HepG2 (cell line): ENCODE measurements at regions not wholly inside any gene's neighbourhood (a gene's known extent, or its start where the extent isn't known, plus 50 kb on each side); places are given as distances from the start of the nearest gene placed in this dataset.

Source experiments
- ATAC-seq: fragments of 200-7000 bp; cut with Tn5 transposase; 3 replicates; pipeline ENCODE4 v1.9.1; 2020; ENCODE audit warnings: mild to moderate bottlenecking, moderate library complexity
- BruUV-seq: library from RNA; stranded (reverse); fragments of 400-500 nt; replicated peaks from 2 replicates; lab custom pipeline; 2021; lab: Mats Ljungman, UMichigan
- CTCF ChIA-PET: fragments of 300-600 bp; formaldehyde crosslinking; extraction: SDS; loops from one replicate; lab custom pipeline; 2021; ENCODE audit warnings: low total read pairs, inconsistent platforms, low intra/inter-chr PET ratio; lab: Yijun Ruan, JAX
- POLR2A ChIA-PET: fragments of 350-600 bp; sonication (Branson Sonifier 250); formaldehyde crosslinking; loops from one replicate; lab custom pipeline; 2020; ENCODE audit warnings: antibody characterized with exemption, inconsistent platforms; lab: Yijun Ruan, JAX
- DNase-seq: peaks from one replicate; pipeline ENCODE4 v3.0.0-alpha.2; 2015; ENCODE audit warnings: low spot score
- FAIRE-seq: peaks from 3 replicates; lab custom pipeline; 2011; peaks lifted over from hg19 to GRCh38; lab: Jason Lieb, UNC
- H2AFZ ChIP-seq: one replicate; pipeline ENCODE4 v1.6.1; 2011; ENCODE audit warnings: low read length, inconsistent platforms
- H3K27ac ChIP-seq: fragments of 300-600 bp; 3 replicates; pipeline ENCODE4 v1.8.0; 2011; ENCODE audit warnings: mixed run types, mild to moderate bottlenecking, mixed read lengths, low read length, inconsistent platforms; ENCODE audit not compliant: insufficient read depth; ENCODE audit errors: extremely low read length
- H3K27me3 ChIP-seq, 2 experiments: fragments of 200-600 bp in 1 of 2; 2 replicates in 1 of 2; 3 replicates in 1 of 2; pipeline versions ENCODE4 v1.6.0 to v1.8.0; 2011; ENCODE audit warnings: low read length in 2 of 2, mild to moderate bottlenecking in 2 of 2, moderate library complexity in 2 of 2, inconsistent platforms in 1 of 2; ENCODE audit not compliant: insufficient read depth in 2 of 2, control insufficient read depth in 1 of 2
- H3K36me3 ChIP-seq, 2 experiments: fragments of 200-600 bp in 1 of 2; replicated peaks in 1 of 2; 2 replicates in 1 of 2; 3 replicates in 1 of 2; pipeline versions ENCODE4 v1.5.1 to v1.8.0; 2011; ENCODE audit warnings: low read length in 2 of 2, inconsistent platforms in 1 of 2; ENCODE audit not compliant: insufficient read depth in 2 of 2, control insufficient read depth in 1 of 2
- H3K4me1 ChIP-seq: 2 replicates; pipeline ENCODE4 v1.5.1; 2012; ENCODE audit warnings: low read length, inconsistent platforms; ENCODE audit not compliant: insufficient read depth
- H3K4me2 ChIP-seq: 2 replicates; pipeline ENCODE4 v1.6.0; 2011; ENCODE audit warnings: low read depth, low read length, inconsistent platforms
- H3K4me3 ChIP-seq, 3 experiments: fragments of 200-600 bp in 1 of 3; sonication (generic), shearing (Covaris generic) in 1 of 3; replicated peaks in 1 of 3; 2 replicates each; pipeline ENCODE4 v1.5.1; 2011 to 2016; ENCODE audit warnings: low read length in 3 of 3, inconsistent platforms in 2 of 3, low read depth in 2 of 3, mild to moderate bottlenecking in 2 of 3, control low read depth in 1 of 3, mixed read lengths in 1 of 3; ENCODE audit not compliant: insufficient read depth in 1 of 3
- H3K79me2 ChIP-seq: one replicate; pipeline ENCODE4 v1.6.1; 2011; ENCODE audit warnings: low read length, inconsistent platforms; ENCODE audit not compliant: insufficient read depth
- H3K9ac ChIP-seq: 2 replicates; pipeline ENCODE4 v1.6.0; 2011; ENCODE audit warnings: mild to moderate bottlenecking, low read depth, low read length, inconsistent platforms; ENCODE audit not compliant: insufficient read depth
- H3K9me3 ChIP-seq: 2 replicates; pipeline ENCODE4 v1.5.1; 2012; ENCODE audit warnings: mild to moderate bottlenecking, low read length
- H4K20me1 ChIP-seq: 2 replicates; pipeline ENCODE4 v1.6.0; 2011; ENCODE audit warnings: inconsistent platforms, mild to moderate bottlenecking, low read length, moderate library complexity; ENCODE audit not compliant: insufficient read depth
- AGO1 ChIP-seq: fragments of 200-400 bp; formaldehyde crosslinking; IDR thresholded peaks from 2 replicates; pipeline ENCODE4 v1.6.1; 2017; ENCODE audit warnings: mild to moderate bottlenecking, low read depth, low read length, moderate library complexity; ENCODE audit not compliant: poor library complexity, severe bottlenecking
- REL ChIP-seq: sonication (generic); formaldehyde crosslinking; conservative IDR thresholded peaks from 2 replicates; pipeline ENCODE4 v1.8.0; 2022; ENCODE audit warnings: mild to moderate bottlenecking, missing genetic modification reagents, moderate library complexity
- RXRB ChIP-seq: IDR thresholded peaks from 2 replicates; pipeline ENCODE4 v1.6.1; 2016; ENCODE audit warnings: borderline replicate concordance, missing genetic modification reagents, missing compliant biosample characterization
- ZNF598 ChIP-seq: sonication (generic); formaldehyde crosslinking; IDR thresholded peaks from 2 replicates; pipeline ENCODE4 v1.5.1; 2020; ENCODE audit warnings: mild to moderate bottlenecking, missing genetic modification reagents, borderline replicate concordance
- WGBS: methylation state at CpG from one replicate; pipeline ENCODE4 v1.1.6; 2017; ENCODE audit warnings: low lambda C conversion rate; 5-methylcytosine and 5-hydroxymethylcytosine counted together
- in situ Hi-C: cut with HindIII; loops from 2 replicates; pipeline ENCODE4 v1.10.0; 2017; ENCODE audit warnings: low pct_unique_long_range_greater_than_20kb; ENCODE audit not compliant: extremely low pct_ligation_motif_present
- intact Hi-C: fragments of 100-400 bp; cut with micrococcal nuclease; formaldehyde crosslinking; loops from one replicate; pipeline ENCODE4 v1.10.0; 2022; ENCODE audit not compliant: unreplicated experiment
- TF ChIP-seq, protein P1 (sequence below): sonication (generic); formaldehyde crosslinking; IDR thresholded peaks from 2 replicates; pipeline ENCODE4 v1.4.0; 2020; ENCODE audit warnings: missing genetic modification reagents
- TF ChIP-seq, protein P2 (sequence below): fragments of 450-650 bp; IDR thresholded peaks from 2 replicates; pipeline ENCODE4 v1.6.1; 2016

DNA sequence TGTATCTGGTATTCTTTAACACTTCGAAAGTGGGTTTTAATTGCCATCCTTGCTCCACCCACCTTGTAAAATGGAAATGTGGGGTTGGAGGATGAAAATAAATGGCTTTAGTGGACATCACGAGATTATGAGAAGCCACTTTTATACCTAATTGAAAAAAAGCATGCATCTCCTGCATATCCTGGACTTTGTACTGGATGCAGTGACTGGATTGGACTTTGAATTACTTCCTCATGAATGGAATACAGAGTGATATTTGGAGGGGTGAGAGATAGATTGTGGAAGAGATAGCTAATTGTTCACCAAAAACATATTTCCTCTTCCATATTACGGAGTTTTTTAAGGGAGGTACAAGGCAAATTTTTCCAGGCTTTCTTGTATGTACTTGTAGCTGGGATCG is 813.0 kb downstream of the TENT5A start (continued):
- no peak for TF ChIP-seq REL (CRISPR knock-in tag)
- no peak for TF ChIP-seq AGO1
- no peak for TF ChIP-seq RXRB (CRISPR knock-in tag)
- TF ChIP-seq ZNF598 (CRISPR knock-in tag): no peak
- TF ChIP-seq, all 625 proteins: peak for 0

DNA sequence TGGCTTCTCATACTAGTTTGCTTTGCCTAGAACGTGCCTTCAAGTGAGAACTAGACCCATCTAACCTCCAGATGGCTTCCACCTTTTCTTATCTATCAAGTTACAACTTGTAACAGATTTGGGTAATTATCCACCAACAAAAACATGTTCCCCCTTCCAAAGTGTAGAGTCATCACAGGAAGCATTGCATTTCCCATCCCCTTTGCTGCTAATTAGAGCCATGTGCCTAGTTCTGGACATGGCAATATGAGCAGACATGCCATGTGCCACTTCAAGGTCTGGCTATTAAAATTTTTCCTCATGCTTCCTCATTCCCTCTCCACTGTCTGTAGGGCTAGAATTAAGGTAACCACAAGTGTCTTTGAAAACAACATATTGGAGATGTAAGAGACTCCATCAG is 814.4 kb downstream of the TENT5A start:
- Histone ChIP-seq H3K27me3 (no peaks in the 10 kb centered on the region), H2AFZ (no peak overlapping the region), H3K9ac (no peak overlapping the region), H3K36me3 (no peaks in the 10 kb centered on the region), H3K9me3 (peaks cover 86% of the 10 kb centered on the region), H3K27ac (no peak overlapping the region), H3K4me2 (no peak overlapping the region), H3K79me2 (no peaks in the 10 kb centered on the region), H3K4me3 (no peak overlapping the region), H3K4me1 (no peaks in the 10 kb centered on the region), H4K20me1 (no peaks in the 10 kb centered on the region)
- intact Hi-C loops: no loop called here
- TF ChIP-seq, protein P1, sequence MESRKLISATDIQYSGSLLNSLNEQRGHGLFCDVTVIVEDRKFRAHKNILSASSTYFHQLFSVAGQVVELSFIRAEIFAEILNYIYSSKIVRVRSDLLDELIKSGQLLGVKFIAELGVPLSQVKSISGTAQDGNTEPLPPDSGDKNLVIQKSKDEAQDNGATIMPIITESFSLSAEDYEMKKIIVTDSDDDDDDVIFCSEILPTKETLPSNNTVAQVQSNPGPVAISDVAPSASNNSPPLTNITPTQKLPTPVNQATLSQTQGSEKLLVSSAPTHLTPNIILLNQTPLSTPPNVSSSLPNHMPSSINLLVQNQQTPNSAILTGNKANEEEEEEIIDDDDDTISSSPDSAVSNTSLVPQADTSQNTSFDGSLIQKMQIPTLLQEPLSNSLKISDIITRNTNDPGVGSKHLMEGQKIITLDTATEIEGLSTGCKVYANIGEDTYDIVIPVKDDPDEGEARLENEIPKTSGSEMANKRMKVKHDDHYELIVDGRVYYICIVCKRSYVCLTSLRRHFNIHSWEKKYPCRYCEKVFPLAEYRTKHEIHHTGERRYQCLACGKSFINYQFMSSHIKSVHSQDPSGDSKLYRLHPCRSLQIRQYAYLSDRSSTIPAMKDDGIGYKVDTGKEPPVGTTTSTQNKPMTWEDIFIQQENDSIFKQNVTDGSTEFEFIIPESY (CRISPR knock-in tag): no peak
- TF ChIP-seq, protein P2, sequence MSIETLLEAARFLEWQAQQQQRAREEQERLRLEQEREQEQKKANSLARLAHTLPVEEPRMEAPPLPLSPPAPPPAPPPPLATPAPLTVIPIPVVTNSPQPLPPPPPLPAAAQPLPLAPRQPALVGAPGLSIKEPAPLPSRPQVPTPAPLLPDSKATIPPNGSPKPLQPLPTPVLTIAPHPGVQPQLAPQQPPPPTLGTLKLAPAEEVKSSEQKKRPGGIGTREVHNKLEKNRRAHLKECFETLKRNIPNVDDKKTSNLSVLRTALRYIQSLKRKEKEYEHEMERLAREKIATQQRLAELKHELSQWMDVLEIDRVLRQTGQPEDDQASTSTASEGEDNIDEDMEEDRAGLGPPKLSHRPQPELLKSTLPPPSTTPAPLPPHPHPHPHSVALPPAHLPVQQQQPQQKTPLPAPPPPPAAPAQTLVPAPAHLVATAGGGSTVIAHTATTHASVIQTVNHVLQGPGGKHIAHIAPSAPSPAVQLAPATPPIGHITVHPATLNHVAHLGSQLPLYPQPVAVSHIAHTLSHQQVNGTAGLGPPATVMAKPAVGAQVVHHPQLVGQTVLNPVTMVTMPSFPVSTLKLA: peak; percentile 89
- ChIA-PET POLR2A (no interaction called here), CTCF (no interaction called here)
- BruUV-seq: no TSS peak
- 0% methylated on average over 1 of the region's 1 CpG for WGBS
- ATAC-seq (no peak), FAIRE-seq (no peak), DNase-seq (no peak)
- in situ Hi-C loops: no loop called here
